OCI-LY7 (cell line): ENCODE measurements at regions not wholly inside any gene's neighbourhood (a gene's known extent, or its start where the extent isn't known, plus 50 kb on each side); places are given as distances from the start of the nearest gene placed in this dataset.

ENCODE experiments used
- EZH2phosphoT487 ChIP-seq: fragments of 200-600 bp; sonication (generic); IDR thresholded peaks from 2 replicates; pipeline ENCODE4 v1.6.1; 2018; ENCODE audit warnings: low read depth, borderline replicate concordance, mild to moderate bottlenecking, mixed run types, antibody characterized with exemption, low read length, moderate library complexity, mixed read lengths
- TF ChIP-seq, protein P1 (sequence below): fragments of 200-600 bp; sonication (generic); conservative IDR thresholded peaks from 2 replicates; pipeline ENCODE4 v1.5.1; 2014; ENCODE audit warnings: mild to moderate bottlenecking, antibody characterized with exemption, low read length, moderate library complexity, mixed read lengths

DNA sequence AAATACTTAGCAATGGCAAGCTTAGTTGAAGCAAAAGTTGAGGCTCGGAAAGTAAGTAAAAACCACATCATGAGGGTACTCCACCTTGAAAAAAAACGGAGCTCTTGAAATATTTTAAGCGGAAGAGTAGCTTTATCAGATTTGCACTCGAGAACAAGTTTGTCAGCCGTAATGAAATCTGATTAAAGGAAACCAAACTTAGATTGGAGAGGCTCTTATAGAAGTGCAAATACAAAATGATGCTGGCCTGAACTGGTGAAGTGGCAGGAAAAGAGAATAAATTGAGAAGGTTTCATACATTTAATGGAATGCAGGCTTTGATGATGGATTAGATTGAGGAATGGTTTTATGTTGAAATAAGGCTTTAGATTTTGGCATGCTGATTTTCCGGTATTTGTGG, 484.2 kb downstream of the PID1 start:
- TF ChIP-seq, protein P1, sequence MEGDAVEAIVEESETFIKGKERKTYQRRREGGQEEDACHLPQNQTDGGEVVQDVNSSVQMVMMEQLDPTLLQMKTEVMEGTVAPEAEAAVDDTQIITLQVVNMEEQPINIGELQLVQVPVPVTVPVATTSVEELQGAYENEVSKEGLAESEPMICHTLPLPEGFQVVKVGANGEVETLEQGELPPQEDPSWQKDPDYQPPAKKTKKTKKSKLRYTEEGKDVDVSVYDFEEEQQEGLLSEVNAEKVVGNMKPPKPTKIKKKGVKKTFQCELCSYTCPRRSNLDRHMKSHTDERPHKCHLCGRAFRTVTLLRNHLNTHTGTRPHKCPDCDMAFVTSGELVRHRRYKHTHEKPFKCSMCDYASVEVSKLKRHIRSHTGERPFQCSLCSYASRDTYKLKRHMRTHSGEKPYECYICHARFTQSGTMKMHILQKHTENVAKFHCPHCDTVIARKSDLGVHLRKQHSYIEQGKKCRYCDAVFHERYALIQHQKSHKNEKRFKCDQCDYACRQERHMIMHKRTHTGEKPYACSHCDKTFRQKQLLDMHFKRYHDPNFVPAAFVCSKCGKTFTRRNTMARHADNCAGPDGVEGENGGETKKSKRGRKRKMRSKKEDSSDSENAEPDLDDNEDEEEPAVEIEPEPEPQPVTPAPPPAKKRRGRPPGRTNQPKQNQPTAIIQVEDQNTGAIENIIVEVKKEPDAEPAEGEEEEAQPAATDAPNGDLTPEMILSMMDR: no peak
- no peak for TF ChIP-seq EZH2phosphoT487
